ENCODE measurements at regions not wholly inside any gene's neighbourhood (a gene's known extent, or its start where the extent isn't known, plus 50 kb on each side); places are given as distances from the start of the nearest gene placed in this dataset.

GRCh38 chr5:174197929-174198328, 152.4 kb downstream of the NSG2 start:
- TF ChIP-seq EZH2 (IDR thresholded peaks at IDR 0.05; ENCODE audit: borderline replicate concordance, low read length) = no peak
- TF ChIP-seq CTCF (conservative IDR thresholded peaks at IDR 0.05 in 1 of 2, IDR thresholded peaks at IDR 0.05 in 1 of 2; ENCODE audit: extremely low read depth in 1 of 2, insufficient read depth in 1 of 2, low read depth in 1 of 2, low read length in 2 of 2) = no peak

All from mammary epithelial cell (primary cell).